NOMO-1 treated with DMSO at 0.1 percent for 48 hours (cell line): ENCODE measurements at regions not wholly inside any gene's neighbourhood (a gene's known extent, or its start where the extent isn't known, plus 50 kb on each side); places are given as distances from the start of the nearest gene placed in this dataset.
"Not testable (repeated sequence)": the region's sequence is repeated elsewhere in the genome, so short reads cannot be mapped to it uniquely, and the experiment has no call there.

ENCODE experiments used
- DNase-seq: peaks from one replicate; lab custom pipeline; 2025; ENCODE audit not compliant: unreplicated experiment; lab: John Stamatoyannopoulos, UW

DNA sequence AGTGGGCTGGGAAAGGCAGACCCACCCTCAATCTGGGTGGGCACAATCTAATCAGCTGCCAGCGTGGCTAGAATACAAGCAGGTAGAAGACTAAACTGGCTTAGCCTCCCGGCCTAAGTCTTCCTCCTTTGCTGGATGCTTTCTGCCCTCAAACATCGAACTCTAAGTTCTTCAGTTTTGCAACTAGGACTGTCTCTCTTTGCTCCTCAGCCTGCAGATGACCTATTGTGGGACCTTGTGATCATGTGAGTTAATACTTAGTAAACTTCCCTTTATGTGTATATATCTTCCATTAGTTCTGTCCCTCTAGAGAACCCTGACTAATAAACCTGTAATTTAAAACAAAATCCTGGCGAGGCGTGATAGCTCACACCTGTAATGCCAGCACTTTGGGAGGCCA lies 51.8 kb upstream of the SLC39A8 start:
- DNase-seq, result not testable (repeated sequence)

DNA sequence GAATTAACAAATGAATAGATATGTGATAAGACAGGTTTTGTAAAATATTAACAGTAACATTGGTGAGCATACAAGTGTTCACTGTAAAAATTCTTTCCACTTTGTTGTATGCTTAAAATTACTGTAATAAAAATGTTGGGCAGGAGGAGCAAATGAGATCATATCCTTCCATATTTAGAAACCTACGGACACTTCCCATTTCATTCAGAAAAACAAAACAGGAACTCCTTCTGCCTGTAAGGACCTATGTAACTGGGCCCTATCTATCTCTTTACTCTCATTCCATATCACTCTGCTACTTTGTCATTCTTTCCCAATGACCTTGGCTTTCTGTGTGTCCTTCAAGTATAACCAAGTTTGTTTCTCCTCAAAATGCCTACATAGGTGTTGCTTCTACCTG lies 53.7 kb upstream of the SLC39A8 start:
- peak; percentile 82 for DNase-seq

GRCh38 chr4:102400898-102401297 lies 55.6 kb upstream of the SLC39A8 start:
- DNase-seq, result peak; percentile 11

- no peak for DNase-seq
Observed at GRCh38 chr4:102402223-102402622, 56.9 kb upstream of the SLC39A8 start.

- peak; percentile 61 for DNase-seq
Observed at GRCh38 chr4:102403116-102403515, 57.8 kb upstream of the SLC39A8 start.

DNA sequence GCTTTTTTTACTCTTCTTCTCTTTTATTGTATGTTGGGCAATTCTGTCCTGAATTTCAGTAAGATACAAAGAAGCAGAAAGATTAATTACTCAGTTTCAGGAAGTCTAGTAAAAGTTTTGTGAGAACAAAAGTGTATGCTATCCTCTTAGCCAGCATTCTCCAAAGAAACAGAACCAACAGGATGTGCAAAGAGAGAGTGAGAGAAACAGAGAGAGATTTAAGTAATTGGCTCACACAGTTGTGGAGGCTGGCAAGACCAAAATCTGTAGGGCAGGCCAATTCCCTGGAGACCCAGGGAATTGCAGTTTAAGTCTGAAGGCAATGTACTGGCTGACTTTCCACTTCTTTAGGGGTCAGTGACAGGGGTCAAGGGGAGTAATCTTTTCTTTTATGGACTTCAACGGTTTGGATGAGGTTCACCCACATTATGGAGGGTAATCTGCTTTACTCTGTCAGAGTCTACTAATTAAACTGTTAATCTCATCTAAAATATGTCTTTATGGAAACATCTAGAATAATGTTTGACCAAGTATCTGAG lies 59.2 kb upstream of the SLC39A8 start:
- peak; percentile 77 for DNase-seq

GRCh38 chr4:102405821-102406401 lies 60.6 kb upstream of the SLC39A8 start:
- no peak for DNase-seq

- DNase-seq, result not testable (repeated sequence)
Observed at GRCh38 chr4:102410884-102411283, 65.6 kb upstream of the SLC39A8 start.

DNA sequence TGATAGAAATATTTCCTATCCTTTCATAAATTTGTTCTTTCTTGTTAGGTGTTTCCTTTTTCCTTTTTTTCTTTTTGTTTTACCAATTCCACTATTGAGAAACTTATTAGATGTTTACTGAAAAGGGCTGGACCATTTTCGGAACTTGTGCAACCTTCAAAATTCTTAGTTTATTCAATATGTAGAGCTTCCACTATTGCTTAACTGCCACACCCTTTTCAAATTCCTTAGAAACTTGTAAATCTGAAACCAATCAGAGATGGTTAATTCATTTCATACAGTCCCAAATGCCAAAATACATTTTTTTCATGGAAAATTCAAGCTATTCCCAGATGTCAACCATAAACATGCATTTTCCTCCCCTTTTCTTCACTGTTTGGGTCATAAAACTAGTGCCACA lies 66.1 kb upstream of the SLC39A8 start:
- DNase-seq, result no peak

GRCh38 chr4:102416765-102417164 lies 71.5 kb upstream of the SLC39A8 start:
- DNase-seq, result no peak

- peak; percentile 22 for DNase-seq
Observed at GRCh38 chr4:102420563-102421398, 75.5 kb upstream of the SLC39A8 start.

DNA sequence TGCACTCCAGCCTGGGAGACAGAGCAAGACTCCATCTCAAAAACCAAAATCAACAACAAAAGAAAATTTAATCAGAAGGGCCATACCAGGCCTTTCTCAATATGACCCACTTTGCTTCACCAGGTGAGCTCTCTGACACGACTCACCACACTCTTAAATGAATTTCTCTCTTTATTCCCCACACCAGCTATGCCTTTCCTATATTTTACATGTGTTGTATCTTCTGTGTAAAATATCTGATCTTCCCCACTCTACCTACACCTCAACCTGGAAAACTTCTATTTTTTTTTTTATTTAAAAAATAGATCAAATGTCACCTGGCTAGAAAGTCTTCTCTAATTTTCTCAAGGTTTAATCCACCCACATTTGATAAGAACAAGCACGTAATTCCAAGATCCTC lies 77.6 kb upstream of the SLC39A8 start:
- no peak for DNase-seq

- no peak for DNase-seq
Observed at GRCh38 chr4:102423375-102423774, 77.8 kb upstream of the NFKB1 start.

DNA sequence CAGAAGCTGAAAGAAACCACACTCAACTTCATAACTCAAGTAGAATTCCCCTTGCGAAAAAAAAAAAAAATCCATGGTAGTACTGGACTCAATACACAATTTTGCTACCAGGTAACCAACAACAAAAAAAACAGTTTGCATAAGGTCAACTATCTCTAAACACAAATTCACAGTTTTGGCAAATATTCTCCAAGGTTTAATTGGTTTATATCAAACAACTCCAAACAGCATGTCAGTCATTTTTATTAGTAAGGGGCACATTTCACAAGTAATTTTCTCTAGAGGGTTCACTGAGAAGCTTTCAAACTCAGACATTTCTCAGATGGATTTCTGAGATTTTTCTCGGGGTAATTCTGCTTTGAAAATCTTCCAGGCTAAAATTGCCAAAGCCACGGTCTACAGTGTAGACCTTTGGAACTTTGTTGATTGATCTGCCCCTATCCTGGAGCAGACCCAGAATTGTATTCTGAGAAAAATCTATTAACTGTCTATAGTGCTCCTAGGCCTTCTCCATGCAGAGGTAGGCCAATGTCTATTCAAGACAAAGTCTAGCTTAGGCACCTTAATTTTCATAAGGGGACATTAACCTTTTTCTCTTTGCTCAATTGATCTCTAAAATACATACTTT lies 73.7 kb upstream of the NFKB1 start:
- no peak for DNase-seq

- no peak for DNase-seq
Observed at GRCh38 chr4:102428122-102428521, 73.0 kb upstream of the NFKB1 start.

DNA sequence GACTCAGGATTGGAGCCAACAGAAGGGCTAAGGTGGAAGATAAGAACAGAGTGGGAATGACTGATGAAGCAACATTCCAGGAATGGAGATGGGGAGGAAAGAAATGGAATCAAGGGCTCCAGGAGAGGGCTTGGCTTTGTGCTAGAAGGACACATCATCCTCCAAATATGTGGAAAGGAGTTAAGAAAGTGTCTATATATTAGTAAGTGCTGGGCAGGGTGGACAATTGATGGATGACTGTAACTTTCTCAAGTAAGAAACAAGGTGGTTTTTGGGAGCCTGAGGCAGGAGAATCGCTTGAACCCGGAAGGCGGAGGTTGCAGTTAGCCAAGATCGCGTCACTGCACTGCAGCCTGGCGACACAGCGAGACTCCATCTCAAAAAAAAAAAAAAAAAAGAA lies 71.6 kb upstream of the NFKB1 start:
- DNase-seq, result no peak

DNA sequence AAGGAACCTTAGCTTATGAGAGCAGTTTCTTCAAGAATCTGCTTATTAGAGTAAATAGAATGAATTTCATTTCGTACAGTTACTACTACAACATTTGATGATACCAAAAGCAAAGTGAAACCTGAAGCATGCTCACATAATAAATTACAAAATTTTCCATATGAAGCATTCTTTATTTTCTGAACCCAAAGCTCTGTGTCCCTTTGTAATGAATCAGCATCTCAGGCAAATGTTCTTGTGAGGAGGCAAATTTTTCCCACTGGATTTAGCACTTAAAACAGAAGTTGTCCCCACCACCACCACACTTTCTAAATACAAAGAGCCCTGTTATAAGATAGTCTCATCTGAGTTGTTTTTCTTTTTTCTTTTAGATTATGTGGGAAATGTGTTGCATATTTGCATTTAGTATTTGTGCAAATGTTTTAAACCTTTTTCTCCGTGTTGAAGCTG lies 70.7 kb upstream of the NFKB1 start:
- no peak for DNase-seq

- no peak for DNase-seq
Observed at GRCh38 chr4:102431608-102431961, 69.6 kb upstream of the NFKB1 start.

DNA sequence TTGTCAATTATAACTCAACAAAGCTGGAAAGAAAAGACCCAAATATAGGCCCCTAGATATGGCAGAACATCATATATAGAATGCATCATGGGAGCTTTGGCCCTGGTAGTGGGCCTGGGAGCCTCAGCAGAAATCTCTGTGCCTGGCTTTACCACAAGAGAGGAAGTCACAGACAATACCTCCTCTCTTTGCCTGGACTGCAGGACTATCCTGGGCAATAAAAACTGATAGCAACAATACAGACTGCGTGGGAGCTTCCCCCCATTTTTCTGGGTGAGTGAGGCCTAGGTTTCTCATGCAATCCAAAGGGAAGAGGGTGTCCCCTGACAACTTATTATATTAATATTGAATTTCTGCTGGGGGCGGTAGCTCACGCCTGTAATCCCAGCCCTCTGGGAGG lies 64.0 kb upstream of the NFKB1 start:
- no peak for DNase-seq

GRCh38 chr4:102438396-102439235 lies 62.5 kb upstream of the NFKB1 start:
- no peak for DNase-seq

DNA sequence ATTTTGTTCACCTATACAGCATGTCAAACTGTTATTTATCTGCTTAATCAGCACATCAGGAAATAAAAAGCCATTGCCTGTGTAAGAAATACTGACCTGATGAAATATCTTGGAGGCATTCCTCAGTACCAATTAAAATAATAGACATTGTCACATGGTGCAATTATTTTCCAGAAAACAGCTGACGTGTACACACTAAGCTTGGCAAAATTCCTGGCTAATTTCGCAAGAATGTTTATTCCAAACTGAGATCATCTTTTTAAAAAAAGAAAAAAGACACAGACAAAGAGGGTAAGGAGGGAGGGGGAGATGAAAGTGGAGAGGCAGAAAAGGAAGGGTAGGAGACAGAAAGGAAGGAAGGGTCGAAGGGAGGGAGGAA lies 61.9 kb upstream of the NFKB1 start:
- DNase-seq, result no peak
